ENCODE measurements at regions not wholly inside any gene's neighbourhood (a gene's known extent, or its start where the extent isn't known, plus 50 kb on each side); places are given as distances from the start of the nearest gene placed in this dataset.

DNA sequence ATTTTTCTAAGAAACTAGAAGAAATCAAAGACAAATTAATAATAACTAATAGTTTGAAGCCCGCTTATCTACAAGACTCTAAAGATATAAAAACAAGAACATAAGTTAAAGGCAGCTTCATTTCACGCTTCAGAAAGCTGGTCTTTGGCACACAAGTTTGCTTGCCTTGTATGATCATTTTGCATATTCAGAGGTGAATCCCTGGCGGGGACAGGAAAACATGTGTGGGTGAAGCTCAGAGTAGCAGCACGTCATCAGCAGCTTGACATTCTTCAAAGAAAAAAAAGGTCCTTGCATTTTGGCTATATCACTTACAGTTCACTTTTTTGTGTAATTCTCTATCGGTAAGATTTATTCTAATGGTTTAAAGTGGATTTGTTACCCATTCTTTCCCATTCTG is 1911.8 kb downstream of the MRPL39 start:
- TF ChIP-seq, protein P1, sequence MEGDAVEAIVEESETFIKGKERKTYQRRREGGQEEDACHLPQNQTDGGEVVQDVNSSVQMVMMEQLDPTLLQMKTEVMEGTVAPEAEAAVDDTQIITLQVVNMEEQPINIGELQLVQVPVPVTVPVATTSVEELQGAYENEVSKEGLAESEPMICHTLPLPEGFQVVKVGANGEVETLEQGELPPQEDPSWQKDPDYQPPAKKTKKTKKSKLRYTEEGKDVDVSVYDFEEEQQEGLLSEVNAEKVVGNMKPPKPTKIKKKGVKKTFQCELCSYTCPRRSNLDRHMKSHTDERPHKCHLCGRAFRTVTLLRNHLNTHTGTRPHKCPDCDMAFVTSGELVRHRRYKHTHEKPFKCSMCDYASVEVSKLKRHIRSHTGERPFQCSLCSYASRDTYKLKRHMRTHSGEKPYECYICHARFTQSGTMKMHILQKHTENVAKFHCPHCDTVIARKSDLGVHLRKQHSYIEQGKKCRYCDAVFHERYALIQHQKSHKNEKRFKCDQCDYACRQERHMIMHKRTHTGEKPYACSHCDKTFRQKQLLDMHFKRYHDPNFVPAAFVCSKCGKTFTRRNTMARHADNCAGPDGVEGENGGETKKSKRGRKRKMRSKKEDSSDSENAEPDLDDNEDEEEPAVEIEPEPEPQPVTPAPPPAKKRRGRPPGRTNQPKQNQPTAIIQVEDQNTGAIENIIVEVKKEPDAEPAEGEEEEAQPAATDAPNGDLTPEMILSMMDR (optimal IDR thresholded peaks at IDR 0.05 in 1 of 3, IDR thresholded peaks at IDR 0.05 in 1 of 3, conservative IDR thresholded peaks at IDR 0.05 in 1 of 3; ENCODE audit: extremely low read depth in 1 of 3, insufficient read depth in 2 of 3, low read length in 3 of 3) = no peak
- no peak for TF ChIP-seq EZH2 (IDR thresholded peaks at IDR 0.05; ENCODE audit: low read length)

Data from keratinocyte (primary cell).